HG02610 (cell line): ENCODE measurements at regions not wholly inside any gene's neighbourhood (a gene's known extent, or its start where the extent isn't known, plus 50 kb on each side); places are given as distances from the start of the nearest gene placed in this dataset.

Experiments used
- ATAC-seq: cut with Tn5 transposase; IDR thresholded peaks from one replicate; pipeline ENCODE4 v1.9.1; 2021; ENCODE audit warnings: mild to moderate bottlenecking, moderate library complexity; ENCODE audit not compliant: unreplicated experiment

DNA sequence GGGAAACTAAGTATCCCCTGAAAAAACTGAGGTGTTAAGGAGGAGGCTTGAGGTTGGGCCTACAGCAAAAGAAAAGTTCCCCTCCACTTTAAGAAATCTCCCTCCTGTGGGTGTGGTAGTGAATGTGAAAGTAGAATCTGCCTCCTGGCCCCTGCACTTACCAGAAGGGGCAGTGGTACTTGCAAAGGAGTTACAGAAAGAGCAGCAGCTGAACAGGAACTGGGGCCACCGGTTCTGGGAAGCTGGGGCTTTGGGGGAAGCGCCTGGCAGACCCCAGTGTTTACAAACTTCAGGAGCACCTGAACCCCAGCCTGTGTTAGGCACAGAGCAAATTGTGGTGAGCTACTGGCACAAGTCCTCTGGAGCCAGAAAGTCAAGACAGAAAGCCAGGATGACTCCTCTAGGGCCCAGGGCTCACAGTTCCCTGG lies 250.2 kb upstream of the FGGY start:
- ATAC-seq, result peak; percentile 91

DNA sequence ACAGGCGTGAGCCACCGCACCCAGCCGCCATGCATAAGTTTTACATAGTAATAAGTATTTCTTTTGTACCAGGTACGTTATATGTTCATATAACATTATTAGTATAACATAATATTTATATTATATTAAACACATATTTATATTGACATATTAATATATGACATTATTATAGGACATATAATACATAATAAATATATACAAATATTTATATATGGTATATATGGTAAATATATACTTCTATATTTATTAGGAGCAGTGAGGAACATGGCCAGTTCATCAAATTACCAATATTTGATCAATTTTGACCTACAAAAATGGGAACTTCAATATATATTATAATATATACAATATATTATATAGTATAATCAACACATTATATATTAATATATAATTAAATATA lies 245.9 kb upstream of the FGGY start:
- no peak for ATAC-seq

DNA sequence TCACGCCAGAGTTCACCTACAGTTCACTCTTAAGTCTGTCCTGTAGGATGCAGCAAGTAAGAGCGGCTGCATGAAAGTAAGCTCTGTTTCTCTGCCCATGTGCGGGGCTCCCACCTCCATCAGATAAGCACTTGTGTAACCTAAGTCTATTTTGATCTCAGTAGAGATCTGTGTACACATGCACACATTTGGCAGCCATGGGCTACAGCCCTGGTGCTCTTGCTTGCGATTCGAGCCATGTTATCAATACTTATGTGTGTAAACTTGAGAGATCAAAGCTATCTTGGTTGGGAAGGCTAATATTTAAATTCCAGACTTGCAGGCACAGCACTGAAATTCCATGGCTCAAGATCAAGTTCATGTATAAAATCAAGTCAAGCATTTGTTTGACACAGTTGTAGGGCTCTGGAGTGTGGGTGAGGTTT lies 244.7 kb upstream of the FGGY start:
- no peak for ATAC-seq

DNA sequence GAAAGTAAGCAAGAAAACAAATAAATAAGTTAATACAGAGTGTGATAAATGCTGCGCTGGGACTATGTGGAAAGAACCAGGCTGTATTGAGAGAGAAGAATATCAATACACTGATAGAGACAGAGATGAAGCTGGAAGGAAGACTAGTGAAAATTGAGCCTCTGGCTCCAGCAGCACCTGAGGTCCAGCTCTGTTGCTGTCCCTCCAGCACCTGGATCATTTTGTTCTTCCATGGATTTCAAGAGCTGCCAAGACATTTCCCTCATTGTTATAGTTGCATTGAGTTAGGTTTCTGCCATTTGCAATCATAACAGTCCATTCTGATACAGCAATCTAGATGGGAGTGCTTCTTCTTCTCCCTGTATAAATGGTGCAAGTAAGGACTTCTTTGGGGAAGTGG lies 242.7 kb upstream of the FGGY start:
- ATAC-seq, result no peak

DNA sequence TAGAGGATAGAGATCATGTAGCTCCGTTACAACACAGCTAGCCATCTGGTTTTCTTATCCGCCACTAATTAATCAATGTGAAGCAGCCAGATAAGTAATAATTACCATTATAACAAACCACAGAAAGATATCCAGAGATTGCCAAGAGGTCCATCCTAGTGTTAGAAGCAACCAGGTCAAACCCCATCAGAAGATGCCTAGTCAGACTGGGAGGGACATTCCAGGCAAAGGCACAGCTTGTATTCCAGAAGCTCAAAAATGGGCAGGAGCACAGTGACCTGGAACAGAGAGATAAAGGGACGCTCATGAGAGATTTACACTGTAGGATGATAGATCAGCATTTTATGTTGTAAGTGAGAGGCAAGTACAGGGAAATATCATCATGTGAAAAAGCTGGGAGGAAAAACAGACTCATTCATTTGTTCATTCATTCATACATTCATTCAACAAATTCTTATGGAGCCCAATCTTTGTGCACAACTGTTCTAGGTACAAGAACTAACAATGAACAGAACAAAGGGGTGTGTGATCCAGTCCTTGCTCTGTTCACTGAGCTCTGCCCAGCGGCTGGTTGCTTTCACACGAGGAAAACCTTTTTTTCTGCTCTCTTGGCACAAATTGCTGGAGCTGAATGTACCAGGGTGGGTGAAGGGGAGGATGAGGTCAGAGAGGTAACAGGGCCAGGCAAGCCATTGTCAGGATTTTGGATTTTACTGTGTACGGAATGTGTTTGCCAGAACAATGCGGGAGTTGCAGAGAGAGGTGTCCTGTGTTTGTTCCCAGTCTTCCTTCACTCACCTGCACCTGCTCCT lies 240.8 kb upstream of the FGGY start:
- ATAC-seq, result no peak

DNA sequence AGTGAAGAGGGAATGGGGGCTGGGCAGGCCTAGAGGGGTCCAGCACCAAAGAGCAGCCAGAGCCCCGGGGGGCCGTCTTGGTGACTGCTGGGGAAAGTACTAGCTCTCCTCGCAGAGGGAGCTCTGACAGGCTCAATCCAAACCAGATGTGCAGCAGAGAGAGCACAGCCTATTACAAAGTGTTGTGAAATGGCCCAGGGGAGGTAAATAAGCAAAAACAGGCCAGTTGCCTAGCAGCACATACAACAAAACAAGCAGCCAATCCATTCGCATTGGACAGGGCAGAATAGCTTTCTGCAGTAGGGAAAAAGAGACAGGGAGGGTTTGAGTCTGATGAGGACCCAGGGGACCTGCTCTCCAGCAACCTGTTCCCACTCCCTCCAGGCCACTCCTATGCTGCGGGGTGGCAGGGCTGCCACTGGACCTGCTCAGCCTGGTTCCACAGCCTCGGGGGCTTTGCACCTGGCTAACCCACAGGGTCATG lies 239.6 kb upstream of the FGGY start:
- ATAC-seq, result no peak

DNA sequence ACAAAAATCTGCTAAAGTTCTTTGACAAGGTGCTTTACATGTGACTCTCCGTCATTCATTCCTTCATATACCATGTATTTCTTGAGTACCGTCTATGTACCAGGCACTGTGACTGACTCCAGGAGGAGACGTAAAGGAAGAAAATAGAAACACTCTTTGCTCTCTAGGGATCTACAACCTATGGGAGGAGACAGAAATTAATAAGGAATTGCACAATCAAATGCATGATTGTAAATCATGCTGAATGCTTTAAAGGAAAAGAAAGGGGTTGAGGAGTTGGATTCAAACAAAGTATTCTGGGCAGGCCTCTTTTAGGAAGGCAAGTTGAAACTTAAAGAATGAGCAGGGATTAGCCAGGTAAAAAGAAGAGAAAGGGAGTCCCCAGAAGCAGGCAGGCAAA lies 239.1 kb upstream of the FGGY start:
- no peak for ATAC-seq

DNA sequence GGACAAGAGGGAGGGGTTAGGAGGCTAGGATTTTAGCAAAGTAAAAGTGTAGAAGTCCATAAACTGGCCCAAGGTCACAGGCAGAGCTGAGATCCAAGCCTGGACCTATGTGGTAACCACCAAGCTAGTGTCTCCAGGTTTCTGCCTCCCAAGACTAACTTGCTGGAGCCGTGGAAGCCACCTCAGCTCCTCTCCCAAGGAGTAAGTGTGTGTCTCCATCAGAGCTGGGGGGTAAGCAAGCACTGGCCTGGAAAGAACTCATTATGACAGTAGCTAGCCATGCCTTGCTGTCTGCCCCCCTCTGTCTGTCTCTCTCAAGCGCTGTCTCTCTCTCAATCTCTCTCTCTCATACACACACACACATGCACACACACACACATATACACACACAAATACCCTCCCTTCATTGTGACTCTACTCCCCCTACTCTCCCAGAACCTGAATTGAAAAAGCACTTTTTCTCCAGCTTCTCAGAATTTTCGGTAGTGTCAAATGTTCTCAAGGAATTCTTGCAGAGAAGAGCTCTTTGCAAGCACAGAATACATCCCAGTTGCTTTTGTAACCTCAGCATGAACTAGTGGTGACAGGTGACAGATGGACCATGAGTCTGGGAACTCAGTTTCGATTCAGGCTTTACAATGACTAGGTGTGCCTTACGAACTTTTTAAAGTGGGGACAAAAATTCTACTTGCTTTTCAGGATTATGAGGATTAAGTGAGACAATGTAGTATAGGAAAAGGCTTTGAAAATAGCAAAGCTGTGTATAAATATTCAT lies 238.0 kb upstream of the FGGY start:
- no peak for ATAC-seq

DNA sequence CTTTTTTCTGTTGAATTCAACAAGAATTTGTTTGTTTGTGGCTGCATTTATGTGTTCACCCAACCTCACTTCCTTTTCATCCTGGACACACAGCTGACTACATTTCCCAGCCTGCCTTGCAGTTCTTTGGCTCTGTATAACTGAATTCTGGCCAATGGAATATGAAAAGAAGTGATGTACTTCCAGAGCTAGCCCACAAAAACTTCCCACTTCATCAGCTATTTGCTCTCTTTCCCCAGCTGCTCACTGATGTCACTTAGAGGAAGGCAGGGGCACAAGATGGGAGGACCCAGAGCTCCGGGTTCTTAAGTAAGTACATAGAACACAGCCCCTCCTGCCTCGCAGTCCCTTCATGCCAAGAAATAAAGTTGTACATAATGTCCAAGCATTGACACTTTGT lies 235.0 kb upstream of the FGGY start:
- no peak for ATAC-seq

DNA sequence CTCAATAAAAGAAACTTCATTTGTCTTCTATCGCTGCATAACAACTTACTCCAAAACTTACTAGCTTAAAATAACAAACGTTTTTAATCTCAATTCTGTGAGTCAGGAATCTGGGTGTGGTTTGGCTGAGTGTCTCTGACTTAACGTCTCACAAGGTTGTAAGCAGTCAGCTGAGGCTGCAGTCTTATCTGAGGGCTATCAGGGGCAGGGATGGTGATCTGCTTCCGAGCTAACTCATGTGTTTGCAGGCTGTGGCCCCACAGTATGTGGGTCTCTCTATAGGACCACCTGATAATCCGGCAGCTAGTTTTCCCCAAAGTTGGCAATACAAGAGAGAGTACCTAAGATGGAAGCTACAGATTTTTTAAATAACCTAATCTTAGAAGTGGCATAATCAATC lies 234.2 kb upstream of the FGGY start:
- ATAC-seq, result no peak

DNA sequence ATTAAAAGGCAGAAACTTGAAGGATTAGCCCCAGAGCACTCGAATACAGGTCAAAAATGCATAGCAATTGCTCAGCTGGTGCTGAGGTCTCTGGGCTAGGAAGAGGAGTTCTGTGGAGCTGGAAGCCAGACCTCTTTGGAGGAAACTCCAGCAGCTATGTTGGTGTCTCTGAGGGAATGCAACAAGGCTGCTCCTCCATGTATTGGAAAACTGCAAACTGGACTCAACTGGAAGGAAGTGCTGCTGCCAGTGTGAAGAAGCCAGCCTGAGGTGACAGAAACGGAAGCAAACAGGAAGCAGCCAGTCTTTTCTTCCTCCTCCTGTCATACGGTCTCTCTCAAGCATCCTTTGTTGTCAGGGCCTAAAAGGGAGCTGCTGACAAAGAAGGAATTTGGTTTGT lies 233.4 kb upstream of the FGGY start:
- ATAC-seq, result no peak

DNA sequence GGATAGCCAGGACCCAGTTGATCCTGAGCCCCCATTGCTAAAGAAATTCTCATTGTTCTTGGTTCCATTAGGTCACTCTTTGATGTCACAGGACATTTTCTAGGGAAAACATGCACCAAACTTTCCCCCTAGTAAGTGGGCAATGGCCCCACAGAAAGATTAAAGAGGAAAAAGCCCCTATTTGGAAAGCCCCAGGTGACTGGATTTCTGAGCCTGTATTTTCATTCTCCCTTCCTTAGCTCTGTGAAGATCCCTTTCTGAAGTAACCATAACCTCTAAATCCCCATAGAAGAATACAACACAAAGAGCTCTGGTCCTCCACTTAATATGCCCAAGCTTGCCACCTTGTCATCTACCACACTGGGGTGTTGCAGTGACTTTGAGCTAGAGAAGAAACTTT lies 232.3 kb upstream of the FGGY start:
- peak; percentile 61 for ATAC-seq

DNA sequence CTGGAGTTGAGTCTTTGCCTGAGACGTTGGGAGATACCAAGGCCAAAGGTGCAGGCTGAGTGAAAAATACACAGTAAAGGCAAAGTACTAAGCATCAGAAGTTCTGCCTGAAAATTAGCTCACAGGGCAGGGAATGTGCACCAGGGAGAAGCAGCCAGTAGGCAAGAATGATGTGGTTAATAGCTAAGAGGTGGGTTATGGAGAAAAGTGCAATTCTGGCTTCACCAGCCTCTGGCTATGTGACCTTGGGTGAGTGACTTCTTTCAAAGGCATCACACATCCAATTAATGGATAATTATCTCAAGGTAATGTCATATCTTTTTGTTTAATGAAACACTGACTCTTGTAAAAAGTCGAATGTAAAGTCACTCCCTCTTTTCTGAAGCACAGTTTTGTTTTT lies 230.7 kb upstream of the FGGY start:
- ATAC-seq, result no peak

DNA sequence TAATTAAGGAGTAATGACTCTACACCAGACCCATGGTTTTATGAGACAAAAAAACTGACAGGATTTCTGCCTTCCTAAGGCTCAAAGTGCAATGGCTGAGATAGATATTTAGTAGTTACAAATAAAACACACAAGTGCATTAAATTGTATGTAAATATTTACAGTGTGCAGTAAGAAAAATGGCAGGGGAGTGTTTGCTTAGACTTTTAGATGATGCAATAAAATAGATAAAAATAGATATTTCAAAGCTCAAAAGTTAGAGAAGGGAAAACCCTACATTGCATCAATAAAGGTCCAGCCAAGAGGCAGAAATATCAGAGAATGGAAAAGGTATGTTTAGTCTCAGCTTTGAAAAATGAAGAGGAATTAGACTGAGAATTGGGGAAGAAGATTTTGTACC lies 226.3 kb upstream of the FGGY start:
- ATAC-seq, result no peak

DNA sequence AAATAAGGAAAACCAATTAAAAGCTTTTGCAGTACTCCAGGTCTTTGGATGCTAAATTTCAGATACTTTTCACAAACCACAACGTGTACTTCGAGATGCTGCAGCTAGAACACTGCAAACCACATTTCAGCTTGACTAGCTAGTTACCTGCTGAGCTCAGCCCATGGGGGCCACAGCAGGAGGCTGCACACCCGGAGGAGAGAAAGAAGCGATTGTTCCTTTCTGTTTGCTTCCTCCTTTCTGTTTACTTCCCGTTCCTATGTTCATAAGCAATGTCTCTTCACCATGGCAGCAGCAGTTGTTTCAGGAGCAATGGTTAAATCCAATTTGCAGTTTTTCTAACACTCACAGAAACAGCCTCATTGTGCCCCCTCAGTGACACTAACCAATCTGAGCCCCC lies 225.6 kb upstream of the FGGY start:
- no peak for ATAC-seq

DNA sequence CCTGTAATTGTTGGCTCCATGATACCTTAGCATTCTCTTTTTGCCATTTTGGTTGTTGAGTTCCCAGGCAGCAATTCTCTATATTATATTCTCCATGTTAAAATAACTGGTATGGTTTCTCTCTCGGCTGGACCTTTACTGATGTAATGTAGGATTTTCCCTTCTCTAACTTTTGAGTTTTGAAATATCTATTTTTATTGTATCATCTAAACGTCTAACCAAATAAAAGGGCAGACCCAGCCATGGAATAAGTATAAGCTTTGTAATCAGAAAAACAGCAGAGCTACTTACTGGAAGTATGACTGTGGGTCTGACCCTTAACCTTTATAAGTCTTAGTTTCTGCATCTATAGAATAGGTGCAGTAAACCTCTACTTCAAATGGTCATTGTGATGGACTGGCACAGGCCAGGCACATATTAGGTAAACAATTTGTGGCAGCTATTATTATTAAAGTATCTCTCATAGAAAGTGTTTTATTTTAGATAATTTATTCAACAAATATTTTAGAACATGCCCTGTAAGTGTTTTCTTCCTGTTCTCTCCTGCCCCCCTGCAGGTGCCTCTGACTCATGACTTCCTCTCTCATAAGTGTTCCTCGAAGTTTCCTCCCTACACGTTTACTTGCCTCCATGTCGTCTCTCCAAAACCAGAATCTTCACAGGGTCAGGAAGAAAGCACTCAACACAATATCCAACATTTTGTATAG lies 224.9 kb upstream of the FGGY start:
- no peak for ATAC-seq

DNA sequence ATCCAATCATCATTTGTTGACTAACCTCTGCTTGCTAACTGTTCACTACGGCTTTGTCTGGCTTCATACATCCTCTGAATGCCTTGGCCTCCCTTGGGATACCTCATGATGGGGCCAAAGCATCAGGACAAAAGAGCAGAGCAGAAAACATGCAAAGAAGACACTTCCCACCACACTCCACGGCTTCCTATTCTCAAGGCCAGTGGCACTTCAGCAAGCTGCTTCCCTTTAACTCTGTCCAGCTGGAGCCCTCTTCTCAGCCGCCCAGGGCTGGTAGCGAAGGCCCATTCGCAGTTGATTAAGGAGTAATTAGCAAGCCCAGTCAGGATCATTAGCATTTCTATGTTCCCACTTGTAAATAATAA lies 224.3 kb upstream of the FGGY start:
- no peak for ATAC-seq

DNA sequence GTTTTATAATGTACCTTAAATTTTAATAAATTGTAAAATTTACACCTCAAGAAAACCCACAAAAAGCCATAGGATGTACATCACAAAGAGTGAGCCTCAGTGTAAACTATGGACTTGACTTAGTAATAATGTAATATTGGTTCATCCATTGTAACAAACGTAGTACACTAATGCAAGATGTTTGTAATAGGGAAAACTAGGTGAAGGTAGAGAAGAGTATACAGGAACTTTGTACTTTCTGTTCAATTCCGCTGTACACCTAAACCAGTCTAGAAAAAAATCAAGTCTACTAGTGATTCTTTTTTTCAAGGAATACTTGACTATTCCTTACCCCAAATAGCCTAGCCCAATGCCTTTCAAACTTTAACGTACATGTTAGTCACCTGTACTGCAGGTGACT lies 222.3 kb upstream of the FGGY start:
- no peak for ATAC-seq

DNA sequence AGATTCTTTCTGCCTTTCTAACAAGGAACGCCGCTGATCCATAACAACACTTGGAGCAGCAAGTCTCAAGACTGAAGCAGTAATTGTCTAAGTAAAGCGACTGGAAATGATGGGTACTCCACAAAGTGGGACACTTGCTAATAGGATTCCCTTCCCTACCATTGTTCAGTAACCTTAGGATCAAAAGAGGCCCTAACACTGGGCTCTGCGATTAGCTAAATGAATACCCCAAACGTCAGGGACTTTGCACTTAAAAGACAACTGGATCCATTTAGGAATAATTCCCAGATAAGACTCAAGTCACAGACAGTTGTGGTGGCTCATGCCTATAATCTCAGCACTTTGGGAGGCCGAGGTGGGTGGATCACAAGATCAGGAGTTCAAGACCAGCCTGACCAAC lies 221.9 kb upstream of the FGGY start:
- no peak for ATAC-seq

DNA sequence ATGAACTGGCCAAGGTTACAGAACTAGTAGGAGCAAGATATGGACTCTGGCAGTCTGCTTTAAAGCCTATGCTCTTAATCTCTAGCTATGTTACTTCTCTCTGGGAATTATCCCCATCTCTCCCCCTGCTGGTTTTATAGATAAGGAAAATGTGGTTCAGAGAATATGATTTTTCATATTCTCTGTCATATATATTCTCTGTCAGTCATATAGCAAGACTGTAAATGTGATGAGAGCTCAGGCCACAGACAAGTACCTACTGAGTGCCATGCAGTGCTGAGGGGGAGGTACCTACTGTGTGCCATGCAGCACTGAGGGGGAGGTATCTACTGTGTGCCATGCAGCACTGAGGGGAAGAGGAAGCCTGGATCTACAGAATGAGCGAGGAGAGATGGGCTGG lies 220.3 kb upstream of the FGGY start:
- no peak for ATAC-seq

DNA sequence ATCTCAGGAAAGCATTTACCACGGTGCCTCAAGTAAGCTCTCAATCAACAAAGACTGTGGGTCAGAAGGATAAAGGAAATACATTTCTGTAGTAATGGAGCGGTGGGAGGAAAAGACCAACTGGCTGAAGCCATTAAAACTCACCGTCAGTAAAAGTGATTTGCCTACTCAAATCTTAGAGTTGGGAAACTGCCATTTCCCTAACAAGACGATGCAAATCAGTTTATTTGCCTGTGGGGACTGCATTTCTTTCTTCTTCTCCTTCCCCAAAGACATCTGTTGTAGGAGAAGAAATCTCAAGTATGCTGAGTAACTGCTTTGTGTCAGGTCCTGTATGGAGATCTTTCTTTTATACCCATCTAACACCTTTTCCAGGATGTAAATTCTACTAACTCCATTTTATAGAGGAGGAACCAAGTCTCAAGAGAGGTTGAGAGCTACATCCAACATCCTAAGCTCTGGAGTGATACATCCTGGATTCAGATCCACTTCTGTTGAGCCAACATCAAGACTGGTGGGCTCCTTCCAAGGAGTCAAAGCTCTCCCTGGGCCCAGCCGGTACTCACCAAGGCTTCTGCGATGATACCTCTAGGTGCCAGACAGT lies 219.3 kb upstream of the FGGY start:
- no peak for ATAC-seq
